ENCODE measurements at regions not wholly inside any gene's neighbourhood (a gene's known extent, or its start where the extent isn't known, plus 50 kb on each side); places are given as distances from the start of the nearest gene placed in this dataset.

DNA sequence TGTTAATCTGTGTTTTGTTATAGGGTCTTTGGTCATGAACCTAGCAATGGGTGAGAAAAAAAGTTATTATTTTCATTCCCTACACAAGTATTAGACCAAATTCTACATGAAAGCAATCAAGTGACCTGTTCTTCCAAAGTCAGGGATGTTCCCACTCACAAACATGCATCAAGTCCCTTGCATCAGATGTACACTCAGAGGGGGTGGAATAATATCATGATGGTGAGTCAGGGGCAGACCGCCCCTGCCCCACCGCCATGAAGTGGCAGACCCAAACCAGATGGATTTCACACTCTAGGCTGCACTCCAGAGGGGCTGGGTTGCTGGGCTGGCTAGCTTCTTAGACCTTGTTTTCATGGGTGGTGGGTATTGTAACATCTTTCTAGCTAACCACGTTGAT, 91.4 kb downstream of the ACAA2 start:
- ChIA-PET POLR2A (no interaction called here), CTCF (interaction anchor here (1.5 to 2.7 kb wide), 2 partner anchors 10 to 137 kb away, joined by 4 to 6 read pairs; no protein-coding TSS in a partner anchor), RAD21 (ENCODE audit: unreplicated experiment) (no interaction called here), SMC1A (ENCODE audit: uncharacterized antibody, unreplicated experiment) (interaction anchor here (0.8 to 1.2 kb wide), 2 partner anchors 12 to 106 kb away, joined by 3 read pairs; no protein-coding TSS in a partner anchor)
- no TSS peak for BruUV-seq (replicated peaks)
- Histone ChIP-seq H3K27me3 (replicated peaks in 1 of 2; ENCODE audit: control insufficient read depth in 2 of 2, insufficient read depth in 2 of 2, low read length in 1 of 2) (no peaks in the 10 kb centered on the region), H4K20me1 (ENCODE audit: control insufficient read depth, insufficient read depth) (no peaks in the 10 kb centered on the region), H3K36me3 (ENCODE audit: control insufficient read depth in 2 of 2, insufficient read depth in 2 of 2, low read length in 1 of 2) (no peaks in the 10 kb centered on the region), H3K9ac (ENCODE audit: control insufficient read depth, insufficient read depth, low read length) (no peak overlapping the region), H3K4me1 (ENCODE audit: control insufficient read depth, insufficient read depth, low read length) (peaks cover 5% of the 10 kb centered on the region), H3K79me2 (ENCODE audit: control insufficient read depth, insufficient read depth, low read length) (no peaks in the 10 kb centered on the region), H3K4me3 (no peak overlapping the region), H2AFZ (ENCODE audit: control insufficient read depth, low read depth, low read length) (no peak overlapping the region), H3K4me2 (ENCODE audit: control insufficient read depth, insufficient read depth) (no peak overlapping the region), H3K9me3 (replicated peaks; ENCODE audit: control insufficient read depth, insufficient read depth, low read length) (no peaks in the 10 kb centered on the region), H3K27ac (ENCODE audit: control insufficient read depth, insufficient read depth) (no peak overlapping the region)
- intact Hi-C loops (cut with micrococcal nuclease; ENCODE audit: unreplicated experiment) (no loop called here), in situ Hi-C loops (cut with MboI) (no loop called here)
- no peak for FAIRE-seq
- 54% methylated on average over 3 of the region's 3 CpGs for WGBS (ENCODE audit: insufficient coverage, insufficient replicate concordance, low lambda C conversion rate, missing lambda C conversion rate)
- no peak for ATAC-seq
- DNase-seq (ENCODE audit: low read depth, low spot score), result no peak
- no peak for TF ChIP-seq IKZF1 (conservative IDR thresholded peaks at IDR 0.05)
- TF ChIP-seq, protein P1, sequence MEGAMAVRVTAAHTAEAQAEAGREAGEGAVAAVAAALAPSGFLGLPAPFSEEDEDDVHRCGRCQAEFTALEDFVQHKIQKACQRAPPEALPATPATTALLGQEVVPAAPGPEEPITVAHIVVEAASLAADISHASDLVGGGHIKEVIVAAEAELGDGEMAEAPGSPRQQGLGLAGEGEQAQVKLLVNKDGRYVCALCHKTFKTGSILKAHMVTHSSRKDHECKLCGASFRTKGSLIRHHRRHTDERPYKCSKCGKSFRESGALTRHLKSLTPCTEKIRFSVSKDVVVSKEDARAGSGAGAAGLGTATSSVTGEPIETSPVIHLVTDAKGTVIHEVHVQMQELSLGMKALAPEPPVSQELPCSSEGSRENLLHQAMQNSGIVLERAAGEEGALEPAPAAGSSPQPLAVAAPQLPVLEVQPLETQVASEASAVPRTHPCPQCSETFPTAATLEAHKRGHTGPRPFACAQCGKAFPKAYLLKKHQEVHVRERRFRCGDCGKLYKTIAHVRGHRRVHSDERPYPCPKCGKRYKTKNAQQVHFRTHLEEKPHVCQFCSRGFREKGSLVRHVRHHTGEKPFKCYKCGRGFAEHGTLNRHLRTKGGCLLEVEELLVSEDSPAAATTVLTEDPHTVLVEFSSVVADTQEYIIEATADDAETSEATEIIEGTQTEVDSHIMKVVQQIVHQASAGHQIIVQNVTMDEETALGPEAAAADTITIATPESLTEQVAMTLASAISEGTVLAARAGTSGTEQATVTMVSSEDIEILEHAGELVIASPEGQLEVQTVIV (IDR thresholded peaks at IDR 0.05; ENCODE audit: borderline replicate concordance, partially characterized antibody), result no peak
- TF ChIP-seq, protein P2, sequence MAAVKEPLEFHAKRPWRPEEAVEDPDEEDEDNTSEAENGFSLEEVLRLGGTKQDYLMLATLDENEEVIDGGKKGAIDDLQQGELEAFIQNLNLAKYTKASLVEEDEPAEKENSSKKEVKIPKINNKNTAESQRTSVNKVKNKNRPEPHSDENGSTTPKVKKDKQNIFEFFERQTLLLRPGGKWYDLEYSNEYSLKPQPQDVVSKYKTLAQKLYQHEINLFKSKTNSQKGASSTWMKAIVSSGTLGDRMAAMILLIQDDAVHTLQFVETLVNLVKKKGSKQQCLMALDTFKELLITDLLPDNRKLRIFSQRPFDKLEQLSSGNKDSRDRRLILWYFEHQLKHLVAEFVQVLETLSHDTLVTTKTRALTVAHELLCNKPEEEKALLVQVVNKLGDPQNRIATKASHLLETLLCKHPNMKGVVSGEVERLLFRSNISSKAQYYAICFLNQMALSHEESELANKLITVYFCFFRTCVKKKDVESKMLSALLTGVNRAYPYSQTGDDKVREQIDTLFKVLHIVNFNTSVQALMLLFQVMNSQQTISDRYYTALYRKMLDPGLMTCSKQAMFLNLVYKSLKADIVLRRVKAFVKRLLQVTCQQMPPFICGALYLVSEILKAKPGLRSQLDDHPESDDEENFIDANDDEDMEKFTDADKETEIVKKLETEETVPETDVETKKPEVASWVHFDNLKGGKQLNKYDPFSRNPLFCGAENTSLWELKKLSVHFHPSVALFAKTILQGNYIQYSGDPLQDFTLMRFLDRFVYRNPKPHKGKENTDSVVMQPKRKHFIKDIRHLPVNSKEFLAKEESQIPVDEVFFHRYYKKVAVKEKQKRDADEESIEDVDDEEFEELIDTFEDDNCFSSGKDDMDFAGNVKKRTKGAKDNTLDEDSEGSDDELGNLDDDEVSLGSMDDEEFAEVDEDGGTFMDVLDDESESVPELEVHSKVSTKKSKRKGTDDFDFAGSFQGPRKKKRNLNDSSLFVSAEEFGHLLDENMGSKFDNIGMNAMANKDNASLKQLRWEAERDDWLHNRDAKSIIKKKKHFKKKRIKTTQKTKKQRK (IDR thresholded peaks at IDR 0.05; ENCODE audit: low read depth, low read length), result no peak
- TF ChIP-seq YY1 (IDR thresholded peaks at IDR 0.05; ENCODE audit: low read depth, low read length), result no peak
- no peak for TF ChIP-seq DPF2 (IDR thresholded peaks at IDR 0.05)
- TF ChIP-seq SIN3A (IDR thresholded peaks at IDR 0.05; ENCODE audit: low read depth, low read length), result no peak
- TF ChIP-seq, protein P3, sequence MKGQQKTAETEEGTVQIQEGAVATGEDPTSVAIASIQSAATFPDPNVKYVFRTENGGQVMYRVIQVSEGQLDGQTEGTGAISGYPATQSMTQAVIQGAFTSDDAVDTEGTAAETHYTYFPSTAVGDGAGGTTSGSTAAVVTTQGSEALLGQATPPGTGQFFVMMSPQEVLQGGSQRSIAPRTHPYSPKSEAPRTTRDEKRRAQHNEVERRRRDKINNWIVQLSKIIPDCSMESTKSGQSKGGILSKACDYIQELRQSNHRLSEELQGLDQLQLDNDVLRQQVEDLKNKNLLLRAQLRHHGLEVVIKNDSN (IDR thresholded peaks at IDR 0.05; ENCODE audit: borderline replicate concordance, extremely low read length, insufficient read depth, low read depth, low read length), result no peak
- TF ChIP-seq EED (IDR thresholded peaks at IDR 0.05; ENCODE audit: low read depth), result no peak
- no peak for TF ChIP-seq ZNF622 (IDR thresholded peaks at IDR 0.05)
- TF ChIP-seq, protein P4, sequence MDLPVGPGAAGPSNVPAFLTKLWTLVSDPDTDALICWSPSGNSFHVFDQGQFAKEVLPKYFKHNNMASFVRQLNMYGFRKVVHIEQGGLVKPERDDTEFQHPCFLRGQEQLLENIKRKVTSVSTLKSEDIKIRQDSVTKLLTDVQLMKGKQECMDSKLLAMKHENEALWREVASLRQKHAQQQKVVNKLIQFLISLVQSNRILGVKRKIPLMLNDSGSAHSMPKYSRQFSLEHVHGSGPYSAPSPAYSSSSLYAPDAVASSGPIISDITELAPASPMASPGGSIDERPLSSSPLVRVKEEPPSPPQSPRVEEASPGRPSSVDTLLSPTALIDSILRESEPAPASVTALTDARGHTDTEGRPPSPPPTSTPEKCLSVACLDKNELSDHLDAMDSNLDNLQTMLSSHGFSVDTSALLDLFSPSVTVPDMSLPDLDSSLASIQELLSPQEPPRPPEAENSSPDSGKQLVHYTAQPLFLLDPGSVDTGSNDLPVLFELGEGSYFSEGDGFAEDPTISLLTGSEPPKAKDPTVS (IDR thresholded peaks at IDR 0.05; ENCODE audit: low read depth, low read length), result no peak
- TF ChIP-seq SIX5 (IDR thresholded peaks at IDR 0.05; ENCODE audit: low read depth, low read length, severe bottlenecking), result no peak
- TF ChIP-seq, protein P5, sequence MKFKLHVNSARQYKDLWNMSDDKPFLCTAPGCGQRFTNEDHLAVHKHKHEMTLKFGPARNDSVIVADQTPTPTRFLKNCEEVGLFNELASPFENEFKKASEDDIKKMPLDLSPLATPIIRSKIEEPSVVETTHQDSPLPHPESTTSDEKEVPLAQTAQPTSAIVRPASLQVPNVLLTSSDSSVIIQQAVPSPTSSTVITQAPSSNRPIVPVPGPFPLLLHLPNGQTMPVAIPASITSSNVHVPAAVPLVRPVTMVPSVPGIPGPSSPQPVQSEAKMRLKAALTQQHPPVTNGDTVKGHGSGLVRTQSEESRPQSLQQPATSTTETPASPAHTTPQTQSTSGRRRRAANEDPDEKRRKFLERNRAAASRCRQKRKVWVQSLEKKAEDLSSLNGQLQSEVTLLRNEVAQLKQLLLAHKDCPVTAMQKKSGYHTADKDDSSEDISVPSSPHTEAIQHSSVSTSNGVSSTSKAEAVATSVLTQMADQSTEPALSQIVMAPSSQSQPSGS (IDR thresholded peaks at IDR 0.05; ENCODE audit: low read length), result no peak
- TF ChIP-seq MTA3 (IDR thresholded peaks at IDR 0.05; ENCODE audit: borderline replicate concordance, low read length), result no peak
- TF ChIP-seq TCF12 (IDR thresholded peaks at IDR 0.05; ENCODE audit: low read depth, low read length), result no peak
- TF ChIP-seq SMC3 (IDR thresholded peaks at IDR 0.05; ENCODE audit: borderline replicate concordance, low read length), result no peak

Data from GM12878 (cell line).